HepG2 (cell line): ENCODE measurements at regions not wholly inside any gene's neighbourhood (a gene's known extent, or its start where the extent isn't known, plus 50 kb on each side); places are given as distances from the start of the nearest gene placed in this dataset.
A peak's percentile ranks its signal among the peaks of the same experiment; 100 is the strongest.

Source experiments
- ATAC-seq: fragments of 200-7000 bp; cut with Tn5 transposase; 3 replicates; pipeline ENCODE4 v1.9.1; 2020; ENCODE audit warnings: mild to moderate bottlenecking, moderate library complexity
- BruUV-seq: library from RNA; stranded (reverse); fragments of 400-500 nt; replicated peaks from 2 replicates; lab custom pipeline; 2021; lab: Mats Ljungman, UMichigan
- CTCF ChIA-PET: fragments of 300-600 bp; formaldehyde crosslinking; extraction: SDS; loops from one replicate; lab custom pipeline; 2021; ENCODE audit warnings: low total read pairs, inconsistent platforms, low intra/inter-chr PET ratio; lab: Yijun Ruan, JAX
- POLR2A ChIA-PET: fragments of 350-600 bp; sonication (Branson Sonifier 250); formaldehyde crosslinking; loops from one replicate; lab custom pipeline; 2020; ENCODE audit warnings: antibody characterized with exemption, inconsistent platforms; lab: Yijun Ruan, JAX
- DNase-seq: peaks from one replicate; pipeline ENCODE4 v3.0.0-alpha.2; 2015; ENCODE audit warnings: low spot score
- FAIRE-seq: peaks from 3 replicates; lab custom pipeline; 2011; peaks lifted over from hg19 to GRCh38; lab: Jason Lieb, UNC
- H2AFZ ChIP-seq: one replicate; pipeline ENCODE4 v1.6.1; 2011; ENCODE audit warnings: low read length, inconsistent platforms
- H3K27ac ChIP-seq: fragments of 300-600 bp; 3 replicates; pipeline ENCODE4 v1.8.0; 2011; ENCODE audit warnings: mixed run types, mild to moderate bottlenecking, mixed read lengths, low read length, inconsistent platforms; ENCODE audit not compliant: insufficient read depth; ENCODE audit errors: extremely low read length
- H3K27me3 ChIP-seq, 2 experiments: fragments of 200-600 bp in 1 of 2; 2 replicates in 1 of 2; 3 replicates in 1 of 2; pipeline versions ENCODE4 v1.6.0 to v1.8.0; 2011; ENCODE audit warnings: low read length in 2 of 2, mild to moderate bottlenecking in 2 of 2, moderate library complexity in 2 of 2, inconsistent platforms in 1 of 2; ENCODE audit not compliant: insufficient read depth in 2 of 2, control insufficient read depth in 1 of 2
- H3K36me3 ChIP-seq, 2 experiments: fragments of 200-600 bp in 1 of 2; replicated peaks in 1 of 2; 2 replicates in 1 of 2; 3 replicates in 1 of 2; pipeline versions ENCODE4 v1.5.1 to v1.8.0; 2011; ENCODE audit warnings: low read length in 2 of 2, inconsistent platforms in 1 of 2; ENCODE audit not compliant: insufficient read depth in 2 of 2, control insufficient read depth in 1 of 2
- H3K4me1 ChIP-seq: 2 replicates; pipeline ENCODE4 v1.5.1; 2012; ENCODE audit warnings: low read length, inconsistent platforms; ENCODE audit not compliant: insufficient read depth
- H3K4me2 ChIP-seq: 2 replicates; pipeline ENCODE4 v1.6.0; 2011; ENCODE audit warnings: low read depth, low read length, inconsistent platforms
- H3K4me3 ChIP-seq, 3 experiments: fragments of 200-600 bp in 1 of 3; sonication (generic), shearing (Covaris generic) in 1 of 3; replicated peaks in 1 of 3; 2 replicates each; pipeline ENCODE4 v1.5.1; 2011 to 2016; ENCODE audit warnings: low read length in 3 of 3, inconsistent platforms in 2 of 3, low read depth in 2 of 3, mild to moderate bottlenecking in 2 of 3, control low read depth in 1 of 3, mixed read lengths in 1 of 3; ENCODE audit not compliant: insufficient read depth in 1 of 3
- H3K79me2 ChIP-seq: one replicate; pipeline ENCODE4 v1.6.1; 2011; ENCODE audit warnings: low read length, inconsistent platforms; ENCODE audit not compliant: insufficient read depth
- H3K9ac ChIP-seq: 2 replicates; pipeline ENCODE4 v1.6.0; 2011; ENCODE audit warnings: mild to moderate bottlenecking, low read depth, low read length, inconsistent platforms; ENCODE audit not compliant: insufficient read depth
- H3K9me3 ChIP-seq: 2 replicates; pipeline ENCODE4 v1.5.1; 2012; ENCODE audit warnings: mild to moderate bottlenecking, low read length
- H4K20me1 ChIP-seq: 2 replicates; pipeline ENCODE4 v1.6.0; 2011; ENCODE audit warnings: inconsistent platforms, mild to moderate bottlenecking, low read length, moderate library complexity; ENCODE audit not compliant: insufficient read depth
- DPF2 ChIP-seq: sonication (generic); formaldehyde crosslinking; IDR thresholded peaks from 2 replicates; pipeline ENCODE4 v1.4.0; 2020; ENCODE audit warnings: mild to moderate bottlenecking, low read depth, missing genetic modification reagents, borderline replicate concordance
- HIVEP1 ChIP-seq: sonication (generic); formaldehyde crosslinking; IDR thresholded peaks from 2 replicates; pipeline ENCODE4 v1.4.0; 2020; ENCODE audit warnings: mild to moderate bottlenecking, missing genetic modification reagents
- MAFF ChIP-seq: IDR thresholded peaks from 2 replicates; pipeline ENCODE4 v1.6.1; 2011; ENCODE audit warnings: low read depth, low read length, improper control_type of control experiment
- MAFK ChIP-seq, 2 experiments: IDR thresholded peaks in 1 of 2; conservative IDR thresholded peaks in 1 of 2; 2 replicates each; pipeline ENCODE4 v1.6.1; 2011; ENCODE audit warnings: improper control_type of control experiment in 2 of 2, low read length in 2 of 2
- MAZ ChIP-seq, 2 experiments: sonication (generic) in 1 of 2; formaldehyde crosslinking in 1 of 2; IDR thresholded peaks; 2 replicates each; pipeline versions ENCODE4 v1.5.0 to v1.6.1; 2012 to 2020; ENCODE audit warnings: low read depth in 2 of 2, mild to moderate bottlenecking in 2 of 2, borderline replicate concordance in 1 of 2, improper control_type of control experiment in 1 of 2, low read length in 1 of 2, missing genetic modification reagents in 1 of 2, moderate library complexity in 1 of 2
- TBX3 ChIP-seq: fragments of 450-650 bp; IDR thresholded peaks from 2 replicates; pipeline ENCODE4 v1.6.1; 2017; ENCODE audit warnings: antibody characterized with exemption, mild to moderate bottlenecking, inconsistent platforms, borderline replicate concordance
- ZFY ChIP-seq: sonication (generic); formaldehyde crosslinking; IDR thresholded peaks from 2 replicates; pipeline ENCODE4 v1.4.0; 2020; ENCODE audit warnings: missing genetic modification reagents
- WGBS: methylation state at CpG from one replicate; pipeline ENCODE4 v1.1.6; 2017; ENCODE audit warnings: low lambda C conversion rate; 5-methylcytosine and 5-hydroxymethylcytosine counted together
- in situ Hi-C: cut with HindIII; loops from 2 replicates; pipeline ENCODE4 v1.10.0; 2017; ENCODE audit warnings: low pct_unique_long_range_greater_than_20kb; ENCODE audit not compliant: extremely low pct_ligation_motif_present
- intact Hi-C: fragments of 100-400 bp; cut with micrococcal nuclease; formaldehyde crosslinking; loops from one replicate; pipeline ENCODE4 v1.10.0; 2022; ENCODE audit not compliant: unreplicated experiment
- TF ChIP-seq, protein P1 (sequence below): sonication (generic); formaldehyde crosslinking; IDR thresholded peaks from 2 replicates; pipeline ENCODE4 v1.5.1; 2020; ENCODE audit warnings: mild to moderate bottlenecking, missing genetic modification reagents, moderate library complexity
- TF ChIP-seq, protein P2 (sequence below): sonication (generic); formaldehyde crosslinking; IDR thresholded peaks from 2 replicates; pipeline ENCODE4 v1.9.0; 2022; ENCODE audit warnings: low read depth, missing genetic modification reagents

DNA sequence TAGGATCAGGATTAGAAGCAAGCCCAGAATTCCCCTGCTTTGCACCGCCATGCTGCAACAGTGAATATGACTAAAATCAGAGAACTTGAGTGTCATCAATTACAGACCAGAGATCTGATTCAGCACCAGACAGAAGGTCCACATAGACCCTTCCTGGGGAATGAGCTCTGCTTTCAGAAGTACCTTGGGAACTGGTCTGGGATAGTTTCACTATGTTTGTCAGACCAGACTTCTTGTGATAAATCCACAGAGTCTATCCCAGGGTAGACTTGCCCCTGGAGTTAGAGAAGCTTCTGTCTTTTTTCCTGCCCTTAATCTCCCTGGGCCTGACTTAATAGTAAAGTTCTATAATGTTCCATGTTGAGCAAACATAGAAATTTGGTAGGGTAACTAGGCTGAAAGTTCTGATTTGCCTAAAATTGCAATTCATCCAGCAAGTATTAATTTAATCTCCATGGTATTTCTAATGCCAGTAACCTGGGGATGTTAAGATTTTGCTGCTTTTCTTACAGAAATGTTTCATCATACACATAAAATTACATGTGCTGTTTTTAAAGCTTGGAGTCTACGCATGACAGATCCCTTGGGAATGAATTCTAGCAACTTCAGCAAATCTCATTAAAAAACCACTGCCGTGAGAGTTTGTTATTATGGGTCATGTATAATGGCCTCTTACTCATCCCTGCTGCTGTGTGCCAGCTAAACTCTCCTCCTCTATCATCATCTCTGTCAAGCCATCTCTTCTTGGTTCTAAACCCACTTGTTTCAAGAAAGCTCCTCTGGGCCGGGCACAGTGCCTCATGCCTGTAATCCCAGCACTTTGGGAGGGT lies 61.3 kb upstream of the METAP2 start:
- POLR2A ChIA-PET: no interaction called here
- 38% methylated on average over 4 of the region's 4 CpGs for WGBS
- peak; percentile 48 to 59 for TF ChIP-seq MAFK (conservative IDR thresholded peaks at IDR 0.05 in 1 of 2, IDR thresholded peaks at IDR 0.05 in 1 of 2; ENCODE audit: low read length in 2 of 2)
- TF ChIP-seq, protein P1, sequence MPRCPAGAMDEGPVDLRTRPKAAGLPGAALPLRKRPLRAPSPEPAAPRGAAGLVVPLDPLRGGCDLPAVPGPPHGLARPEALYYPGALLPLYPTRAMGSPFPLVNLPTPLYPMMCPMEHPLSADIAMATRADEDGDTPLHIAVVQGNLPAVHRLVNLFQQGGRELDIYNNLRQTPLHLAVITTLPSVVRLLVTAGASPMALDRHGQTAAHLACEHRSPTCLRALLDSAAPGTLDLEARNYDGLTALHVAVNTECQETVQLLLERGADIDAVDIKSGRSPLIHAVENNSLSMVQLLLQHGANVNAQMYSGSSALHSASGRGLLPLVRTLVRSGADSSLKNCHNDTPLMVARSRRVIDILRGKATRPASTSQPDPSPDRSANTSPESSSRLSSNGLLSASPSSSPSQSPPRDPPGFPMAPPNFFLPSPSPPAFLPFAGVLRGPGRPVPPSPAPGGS: no peak
- TF ChIP-seq HIVEP1 (CRISPR knock-in tag): no peak
- TF ChIP-seq DPF2 (CRISPR knock-in tag): no peak
- TF ChIP-seq ZFY (CRISPR knock-in tag): no peak
- TF ChIP-seq TBX3: no peak
- no peak for TF ChIP-seq MAZ (IDR thresholded peaks at IDR 0.05; ENCODE audit: borderline replicate concordance, low read depth, low read length)
- TF ChIP-seq MAZ (CRISPR knock-in tag; IDR thresholded peaks at IDR 0.05; ENCODE audit: low read depth): no peak
- TF ChIP-seq MAFF: peak; percentile 43; the same call in 1 of the 2 replicates
- TF ChIP-seq, protein P2, sequence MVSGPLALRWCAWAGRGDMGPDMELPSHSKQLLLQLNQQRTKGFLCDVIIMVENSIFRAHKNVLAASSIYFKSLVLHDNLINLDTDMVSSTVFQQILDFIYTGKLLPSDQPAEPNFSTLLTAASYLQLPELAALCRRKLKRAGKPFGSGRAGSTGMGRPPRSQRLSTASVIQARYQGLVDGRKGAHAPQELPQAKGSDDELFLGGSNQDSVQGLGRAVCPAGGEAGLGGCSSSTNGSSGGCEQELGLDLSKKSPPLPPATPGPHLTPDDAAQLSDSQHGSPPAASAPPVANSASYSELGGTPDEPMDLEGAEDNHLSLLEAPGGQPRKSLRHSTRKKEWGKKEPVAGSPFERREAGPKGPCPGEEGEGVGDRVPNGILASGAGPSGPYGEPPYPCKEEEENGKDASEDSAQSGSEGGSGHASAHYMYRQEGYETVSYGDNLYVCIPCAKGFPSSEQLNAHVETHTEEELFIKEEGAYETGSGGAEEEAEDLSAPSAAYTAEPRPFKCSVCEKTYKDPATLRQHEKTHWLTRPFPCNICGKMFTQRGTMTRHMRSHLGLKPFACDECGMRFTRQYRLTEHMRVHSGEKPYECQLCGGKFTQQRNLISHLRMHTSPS (CRISPR knock-in tag): no peak
- TF ChIP-seq, all 625 proteins: peak for 2
- no TSS peak for BruUV-seq
- no peak overlapping the region for H3K4me2 ChIP-seq
- no peaks in the 10 kb centered on the region for H3K79me2 ChIP-seq
- H4K20me1 ChIP-seq: no peaks in the 10 kb centered on the region
- peaks cover 11% of the 10 kb centered on the region for H3K4me1 ChIP-seq
- no peak overlapping the region for H3K27ac ChIP-seq
- DNase-seq (no peak), FAIRE-seq (no peak), ATAC-seq (no peak)
- CTCF ChIA-PET: no interaction called here
- H3K36me3 ChIP-seq: no peaks in the 10 kb centered on the region
- in situ Hi-C loops (no loop called here), intact Hi-C loops (no loop called here)
- peaks cover 0 to 5% of the 10 kb centered on the region in 2 experiments; a peak in 1 of 5 replicates for H3K27me3 ChIP-seq
- H3K9ac ChIP-seq: no peak overlapping the region
- no peak overlapping the region for H3K4me3 ChIP-seq
- H2AFZ ChIP-seq: no peak overlapping the region
- H3K9me3 ChIP-seq: no peaks in the 10 kb centered on the region
